WTC11 (cell line): ENCODE measurements at regions not wholly inside any gene's neighbourhood (a gene's known extent, or its start where the extent isn't known, plus 50 kb on each side); places are given as distances from the start of the nearest gene placed in this dataset.

Experiments used
- ATAC-seq: fragments of 200-7000 bp; cut with Tn5 transposase; 2 replicates; pipeline ENCODE4 v1.10.0; 2021; ENCODE audit warnings: mild to moderate bottlenecking, moderate library complexity
- CTCF ChIA-PET: fragments of 300-600 bp; sonication (Branson Sonifier 250); formaldehyde crosslinking; loops from one replicate; lab custom pipeline; 2021; ENCODE audit warnings: antibody characterized with exemption; lab: Charles Lee
- POLR2A ChIA-PET: fragments of 350-600 bp; sonication (Branson Sonifier 250); formaldehyde crosslinking; loops from one replicate; lab custom pipeline; 2021; ENCODE audit warnings: antibody characterized with exemption; lab: Charles Lee
- DNase-seq: peaks from one replicate; pipeline ENCODE4 v3.0.0; 2021; ENCODE audit warnings: low spot score
- H3K27ac Mint-ChIP-seq: 2 replicates; pipeline ENCODE4 v1.8.0; 2021; ENCODE audit warnings: mixed read lengths
- H3K27me3 Mint-ChIP-seq: 2 replicates; pipeline ENCODE4 v1.8.0; 2021; ENCODE audit warnings: low read depth, mild to moderate bottlenecking, moderate library complexity, mixed read lengths
- H3K36me3 Mint-ChIP-seq: 2 replicates; pipeline ENCODE4 v1.8.0; 2021; ENCODE audit warnings: mixed read lengths
- H3K4me1 Mint-ChIP-seq: 2 replicates; pipeline ENCODE4 v1.8.0; 2022; ENCODE audit warnings: mixed read lengths
- H3K4me3 Mint-ChIP-seq: 2 replicates; pipeline ENCODE4 v1.8.0; 2021; ENCODE audit warnings: mild to moderate bottlenecking, moderate library complexity, mixed read lengths
- H3K9me3 Mint-ChIP-seq: 2 replicates; pipeline ENCODE4 v1.8.0; 2021; ENCODE audit warnings: mixed read lengths
- AFF4 ChIP-seq: sonication (generic); formaldehyde crosslinking; IDR thresholded peaks from 2 replicates; pipeline ENCODE4 v1.8.1; 2023; ENCODE audit warnings: mild to moderate bottlenecking, missing genetic modification reagents, borderline replicate concordance
- ATF3 ChIP-seq: sonication (generic); formaldehyde crosslinking; conservative IDR thresholded peaks from 2 replicates; pipeline ENCODE4 v1.8.1; 2022; ENCODE audit warnings: mild to moderate bottlenecking, missing genetic modification reagents
- JAZF1 ChIP-seq: fragments of 250-450 bp; sonication (Bioruptor Pico); IDR thresholded peaks from 2 replicates; pipeline ENCODE4 v1.9.0; 2021; ENCODE audit warnings: moderate library complexity, mild to moderate bottlenecking, inconsistent platforms
- JUN ChIP-seq: sonication (generic); formaldehyde crosslinking; IDR thresholded peaks from 2 replicates; pipeline ENCODE4 v1.8.0; 2023; ENCODE audit warnings: mild to moderate bottlenecking, missing genetic modification reagents
- NR3C1 ChIP-seq: sonication (generic); formaldehyde crosslinking; conservative IDR thresholded peaks from 2 replicates; pipeline ENCODE4 v1.8.1; 2023; ENCODE audit warnings: low read depth, mild to moderate bottlenecking, missing genetic modification reagents
- PRDM15 ChIP-seq: sonication (generic); formaldehyde crosslinking; IDR thresholded peaks from 2 replicates; pipeline ENCODE4 v1.8.0; 2022; ENCODE audit warnings: missing genetic modification reagents
- STAT6 ChIP-seq: sonication (generic); formaldehyde crosslinking; conservative IDR thresholded peaks from 2 replicates; pipeline ENCODE4 v1.8.1; 2023; ENCODE audit warnings: mild to moderate bottlenecking, low read depth, missing genetic modification reagents, moderate library complexity
- TEAD1 ChIP-seq: sonication (generic); formaldehyde crosslinking; IDR thresholded peaks from 2 replicates; pipeline ENCODE4 v1.8.0; 2022; ENCODE audit warnings: mild to moderate bottlenecking, missing genetic modification reagents
- USF1 ChIP-seq: sonication (generic); formaldehyde crosslinking; IDR thresholded peaks from 2 replicates; pipeline ENCODE4 v1.8.0; 2022; ENCODE audit warnings: mild to moderate bottlenecking, missing genetic modification reagents
- ZBTB21 ChIP-seq: sonication (generic); formaldehyde crosslinking; IDR thresholded peaks from 2 replicates; pipeline ENCODE4 v1.8.1; 2023; ENCODE audit warnings: mild to moderate bottlenecking, missing genetic modification reagents, borderline replicate concordance
- ZNF121 ChIP-seq: sonication (generic); formaldehyde crosslinking; IDR thresholded peaks from 2 replicates; pipeline ENCODE4 v1.8.0; 2023; ENCODE audit warnings: missing genetic modification reagents
- ZNF317 ChIP-seq: sonication (generic); formaldehyde crosslinking; IDR thresholded peaks from 2 replicates; pipeline ENCODE4 v1.8.1; 2023; ENCODE audit warnings: low read depth, mild to moderate bottlenecking, moderate library complexity, missing genetic modification reagents, borderline replicate concordance
- ZNF423 ChIP-seq: fragments of 250-450 bp; sonication (Bioruptor Pico); IDR thresholded peaks from 2 replicates; pipeline ENCODE4 v2.1.2; 2022; ENCODE audit warnings: mild to moderate bottlenecking, moderate library complexity
- TF ChIP-seq, protein P1 (sequence below): fragments of 250-450 bp; sonication (Bioruptor Pico); IDR thresholded peaks from 2 replicates; pipeline ENCODE4 v1.9.0; 2021; ENCODE audit warnings: moderate library complexity, mild to moderate bottlenecking, inconsistent platforms, borderline replicate concordance

DNA sequence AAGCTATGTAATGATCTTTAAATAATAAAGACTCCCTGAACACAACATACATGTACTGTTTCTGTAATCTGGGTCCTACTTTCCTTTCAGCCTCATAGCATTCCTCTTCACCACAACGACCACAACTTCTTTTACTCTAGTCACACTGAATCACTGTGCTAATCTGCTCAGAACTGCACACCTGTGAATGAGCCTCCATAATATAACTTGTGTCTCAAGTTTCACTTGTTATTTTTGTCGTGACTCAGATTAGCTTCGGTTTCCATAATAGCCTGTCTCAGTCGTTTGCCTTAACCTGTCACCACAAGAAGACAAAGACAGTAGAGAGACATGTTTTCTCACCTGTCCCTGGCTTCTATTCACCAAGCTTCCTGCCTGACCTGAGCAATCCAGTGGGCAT lies 61.8 kb downstream of the MAGED1 start (continued):
- TF ChIP-seq, protein P1, sequence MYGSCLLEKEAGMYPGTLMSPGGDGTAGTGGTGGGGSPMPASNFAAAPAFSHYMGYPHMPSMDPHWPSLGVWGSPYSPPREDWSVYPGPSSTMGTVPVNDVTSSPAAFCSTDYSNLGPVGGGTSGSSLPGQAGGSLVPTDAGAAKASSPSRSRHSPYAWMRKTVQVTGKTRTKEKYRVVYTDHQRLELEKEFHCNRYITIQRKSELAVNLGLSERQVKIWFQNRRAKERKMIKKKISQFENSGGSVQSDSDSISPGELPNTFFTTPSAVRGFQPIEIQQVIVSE, result no peak
- TF ChIP-seq USF1 (CRISPR knock-in tag), result no peak
- TF ChIP-seq JUN (CRISPR knock-in tag), result no peak
- no peak for TF ChIP-seq AFF4 (CRISPR knock-in tag)
- TF ChIP-seq ZNF423 (CRISPR knock-in tag), result no peak
- no peak for TF ChIP-seq ZBTB21
- TF ChIP-seq ZNF317 (CRISPR knock-in tag), result no peak
- no peak for TF ChIP-seq ZNF121 (CRISPR knock-in tag)
- TF ChIP-seq TEAD1 (CRISPR knock-in tag), result no peak

DNA sequence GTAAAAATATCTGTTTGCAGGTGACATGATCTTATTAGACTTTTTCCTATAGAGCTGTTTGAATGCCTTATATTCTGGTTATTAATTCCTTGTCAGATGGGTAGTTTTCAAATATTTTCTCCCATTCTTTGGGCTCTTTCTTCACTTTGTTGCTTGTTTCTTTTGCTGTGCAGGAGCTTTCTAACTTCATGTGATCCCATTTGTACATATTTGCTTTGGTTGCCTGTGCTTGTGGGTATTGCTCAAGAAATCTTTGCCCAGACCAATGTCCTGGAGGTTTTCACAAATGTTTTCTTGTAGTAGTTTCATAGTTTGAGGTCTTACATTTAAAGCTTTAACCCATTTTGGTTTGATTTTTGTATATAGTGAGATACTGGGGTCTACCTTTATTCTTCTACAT lies 63.0 kb downstream of the MAGED1 start:
- H3K36me3 Mint-ChIP-seq, result no peaks in the 10 kb centered on the region
- H3K4me1 Mint-ChIP-seq, result no peaks in the 10 kb centered on the region
- peaks cover 7% of the 10 kb centered on the region; the same call in 1 of the 2 replicates for H3K9me3 Mint-ChIP-seq
- H3K27me3 Mint-ChIP-seq, result peaks cover 3% of the 10 kb centered on the region; the same call in 1 of the 2 replicates
- no peak overlapping the region for H3K4me3 Mint-ChIP-seq
- TF ChIP-seq PRDM15 (CRISPR knock-in tag), result no peak
- TF ChIP-seq AFF4 (CRISPR knock-in tag), result no peak
- TF ChIP-seq NR3C1, result no peak
- no peak for TF ChIP-seq ATF3
- TF ChIP-seq ZBTB21, result no peak
- no peak for TF ChIP-seq STAT6 (CRISPR knock-in tag)
- TF ChIP-seq JAZF1 (CRISPR knock-in tag), result no peak
- TF ChIP-seq, all 79 proteins: peak for 0
- DNase-seq, result no peak
- no peak for ATAC-seq
- ChIA-PET CTCF (no interaction called here), POLR2A (no interaction called here)
- no peak overlapping the region for H3K27ac Mint-ChIP-seq
